Endothelial cell (in vitro differentiated cells): ENCODE measurements at regions not wholly inside any gene's neighbourhood (a gene's known extent, or its start where the extent isn't known, plus 50 kb on each side); places are given as distances from the start of the nearest gene placed in this dataset.
"Not testable (repeated sequence)": the region's sequence is repeated elsewhere in the genome, so short reads cannot be mapped to it uniquely, and the experiment has no call there.

Source experiments
- DNase-seq: peaks from one replicate; pipeline ENCODE4 v3.0.0; 2021; ENCODE audit warnings: low spot score
- H3K27ac Mint-ChIP-seq: one replicate; pipeline ENCODE4 v1.8.0; 2021; ENCODE audit warnings: mixed read lengths, inconsistent platforms; ENCODE audit not compliant: unreplicated experiment
- H3K27me3 Mint-ChIP-seq: one replicate; pipeline ENCODE4 v1.8.0; 2021; ENCODE audit warnings: mild to moderate bottlenecking, moderate library complexity, mixed read lengths, inconsistent platforms; ENCODE audit not compliant: unreplicated experiment
- H3K36me3 Mint-ChIP-seq: one replicate; pipeline ENCODE4 v1.8.0; 2021; ENCODE audit warnings: mild to moderate bottlenecking, low read depth, mixed read lengths, inconsistent platforms; ENCODE audit not compliant: unreplicated experiment
- H3K4me1 Mint-ChIP-seq: one replicate; pipeline ENCODE4 v1.8.0; 2021; ENCODE audit warnings: mild to moderate bottlenecking, mixed read lengths, inconsistent platforms; ENCODE audit not compliant: unreplicated experiment
- H3K4me3 Mint-ChIP-seq: one replicate; pipeline ENCODE4 v1.8.0; 2021; ENCODE audit warnings: mild to moderate bottlenecking, mixed read lengths, inconsistent platforms; ENCODE audit not compliant: unreplicated experiment
- H3K9me3 Mint-ChIP-seq: one replicate; pipeline ENCODE4 v1.8.0; 2021; ENCODE audit warnings: mixed read lengths, inconsistent platforms; ENCODE audit not compliant: unreplicated experiment
- CTCF ChIP-seq: fragments of 200-600 bp; sonication (generic); IDR thresholded peaks from one replicate; pipeline ENCODE4 v1.5.0; 2021; ENCODE audit warnings: antibody characterized with exemption; ENCODE audit not compliant: unreplicated experiment

GRCh38 chr17:30709096-30709495 is 115.4 kb downstream of the CRLF3 start:
- not testable (repeated sequence) for H3K27ac Mint-ChIP-seq, H3K36me3 Mint-ChIP-seq, H3K9me3 Mint-ChIP-seq, H3K27me3 Mint-ChIP-seq, H3K4me3 Mint-ChIP-seq
- H3K4me1 Mint-ChIP-seq: peaks cover 18% of the 10 kb centered on the region
- DNase-seq: peak; percentile 31

- Mint-ChIP-seq H3K27ac (peak overlapping the region; percentile 95), H3K4me3 (peak overlapping the region; percentile 97), H3K4me1 (peaks cover 14% of the 10 kb centered on the region)
- not testable (repeated sequence) for H3K27me3 Mint-ChIP-seq, H3K36me3 Mint-ChIP-seq, H3K9me3 Mint-ChIP-seq
- DNase-seq: peak; percentile 86
Observed at GRCh38 chr17:30708241-30709078, 116.0 kb downstream of the CRLF3 start.

GRCh38 chr17:30707724-30708240 is 116.7 kb downstream of the CRLF3 start:
- not testable (repeated sequence) for H3K9me3 Mint-ChIP-seq, H3K36me3 Mint-ChIP-seq, H3K27me3 Mint-ChIP-seq
- peak; percentile 21 for DNase-seq
- H3K4me1 Mint-ChIP-seq: peaks cover 12% of the 10 kb centered on the region
- peak overlapping the region; percentile 95 for H3K27ac Mint-ChIP-seq
- H3K4me3 Mint-ChIP-seq: peak overlapping the region; percentile 97

GRCh38 chr17:30706461-30707335 is 117.8 kb downstream of the CRLF3 start:
- not testable (repeated sequence) for H3K36me3 Mint-ChIP-seq, H3K27me3 Mint-ChIP-seq, H3K9me3 Mint-ChIP-seq, H3K4me3 Mint-ChIP-seq, DNase-seq, H3K27ac Mint-ChIP-seq
- peaks cover 12% of the 10 kb centered on the region for H3K4me1 Mint-ChIP-seq

GRCh38 chr17:30706004-30706403 is 118.5 kb downstream of the CRLF3 start:
- not testable (repeated sequence) for H3K36me3 Mint-ChIP-seq, H3K4me3 Mint-ChIP-seq, DNase-seq, H3K9me3 Mint-ChIP-seq, H3K27me3 Mint-ChIP-seq, H3K4me1 Mint-ChIP-seq
- peak overlapping the region; percentile 24 for H3K27ac Mint-ChIP-seq

- no peak overlapping the region for H3K4me3 Mint-ChIP-seq
- peaks cover 9% of the 10 kb centered on the region for H3K27me3 Mint-ChIP-seq
- H3K4me1 Mint-ChIP-seq: peaks cover 9% of the 10 kb centered on the region
- H3K27ac Mint-ChIP-seq: no peak overlapping the region
- H3K36me3 Mint-ChIP-seq: no peaks in the 10 kb centered on the region
- H3K9me3 Mint-ChIP-seq: no peaks in the 10 kb centered on the region
- TF ChIP-seq CTCF: no peak
- no peak for DNase-seq
Observed at GRCh38 chr17:30701498-30701989, 122.9 kb downstream of the CRLF3 start.

- H3K27ac Mint-ChIP-seq, H3K9me3 Mint-ChIP-seq, H3K4me1 Mint-ChIP-seq, H3K36me3 Mint-ChIP-seq, DNase-seq: not testable (repeated sequence)
- Mint-ChIP-seq H3K4me3 (peak overlapping the region; percentile 69), H3K27me3 (peaks cover 12% of the 10 kb centered on the region)
Observed at GRCh38 chr17:30700833-30701232, 123.7 kb downstream of the CRLF3 start.
